COR-L47 (cell line): ENCODE measurements at regions not wholly inside any gene's neighbourhood (a gene's known extent, or its start where the extent isn't known, plus 50 kb on each side); places are given as distances from the start of the nearest gene placed in this dataset.
"Not testable (repeated sequence)": the region's sequence is repeated elsewhere in the genome, so short reads cannot be mapped to it uniquely, and the experiment has no call there.

Source experiments
- DNase-seq: peaks from one replicate; lab custom pipeline; 2025; lab: John Stamatoyannopoulos, UW

DNA sequence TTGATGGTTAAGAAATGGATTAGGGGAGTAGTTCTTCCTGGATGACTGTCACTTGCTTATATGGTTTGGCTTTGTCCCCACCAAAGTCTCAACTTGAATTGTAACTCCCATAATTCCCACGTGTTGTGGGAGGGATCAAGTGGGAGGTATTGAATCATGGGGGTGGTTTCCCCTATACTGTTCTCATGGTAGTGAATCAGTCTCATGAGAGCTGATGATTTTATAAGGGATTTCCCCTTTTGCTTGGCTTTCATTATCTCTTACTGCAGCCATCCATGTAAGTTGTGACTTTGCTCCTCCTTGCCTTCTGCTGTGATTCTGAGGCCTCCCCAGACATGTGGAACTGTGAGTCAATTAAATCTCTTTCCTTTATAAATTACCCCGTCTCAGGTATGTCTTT is 1621.1 kb downstream of the MRPL39 start:
- no peak for DNase-seq

DNA sequence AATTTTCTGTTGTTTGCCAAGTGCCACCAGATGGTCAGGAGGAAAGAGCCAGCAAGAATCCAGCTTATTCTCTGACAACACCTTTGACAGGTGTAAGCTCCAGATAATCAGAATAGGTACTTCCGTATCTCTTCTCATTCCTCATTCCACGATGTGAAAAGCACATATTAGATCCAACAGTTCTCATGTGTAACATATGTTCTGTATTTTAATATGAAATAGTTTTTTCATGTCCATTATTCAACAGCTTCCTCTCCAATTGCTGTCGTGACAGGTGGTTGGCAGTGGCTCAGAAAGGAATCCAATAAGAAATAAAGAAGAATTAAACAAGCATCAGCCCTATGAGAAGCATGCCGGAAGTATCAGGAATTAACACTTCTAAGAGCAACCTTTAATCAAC is 1624.7 kb downstream of the MRPL39 start:
- DNase-seq = no peak

DNA sequence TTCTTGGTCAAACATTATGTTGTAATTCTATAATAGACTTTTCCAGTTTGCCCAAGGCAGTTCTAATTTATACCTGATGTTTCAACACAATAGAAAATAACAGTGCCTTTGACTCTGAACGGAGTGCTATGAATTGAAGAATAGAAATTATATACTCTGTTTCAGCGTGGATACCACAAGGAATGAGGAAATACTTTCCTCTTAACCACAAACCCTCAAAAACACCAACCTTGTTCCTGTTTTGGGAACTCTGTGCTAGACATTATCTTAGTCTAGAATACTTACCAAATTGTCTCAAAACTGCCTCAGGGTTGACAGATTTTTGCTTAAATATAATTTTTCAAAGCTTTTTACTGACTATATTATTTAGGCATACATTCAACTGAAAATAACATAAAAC is 1629.3 kb downstream of the MRPL39 start:
- no peak for DNase-seq

DNA sequence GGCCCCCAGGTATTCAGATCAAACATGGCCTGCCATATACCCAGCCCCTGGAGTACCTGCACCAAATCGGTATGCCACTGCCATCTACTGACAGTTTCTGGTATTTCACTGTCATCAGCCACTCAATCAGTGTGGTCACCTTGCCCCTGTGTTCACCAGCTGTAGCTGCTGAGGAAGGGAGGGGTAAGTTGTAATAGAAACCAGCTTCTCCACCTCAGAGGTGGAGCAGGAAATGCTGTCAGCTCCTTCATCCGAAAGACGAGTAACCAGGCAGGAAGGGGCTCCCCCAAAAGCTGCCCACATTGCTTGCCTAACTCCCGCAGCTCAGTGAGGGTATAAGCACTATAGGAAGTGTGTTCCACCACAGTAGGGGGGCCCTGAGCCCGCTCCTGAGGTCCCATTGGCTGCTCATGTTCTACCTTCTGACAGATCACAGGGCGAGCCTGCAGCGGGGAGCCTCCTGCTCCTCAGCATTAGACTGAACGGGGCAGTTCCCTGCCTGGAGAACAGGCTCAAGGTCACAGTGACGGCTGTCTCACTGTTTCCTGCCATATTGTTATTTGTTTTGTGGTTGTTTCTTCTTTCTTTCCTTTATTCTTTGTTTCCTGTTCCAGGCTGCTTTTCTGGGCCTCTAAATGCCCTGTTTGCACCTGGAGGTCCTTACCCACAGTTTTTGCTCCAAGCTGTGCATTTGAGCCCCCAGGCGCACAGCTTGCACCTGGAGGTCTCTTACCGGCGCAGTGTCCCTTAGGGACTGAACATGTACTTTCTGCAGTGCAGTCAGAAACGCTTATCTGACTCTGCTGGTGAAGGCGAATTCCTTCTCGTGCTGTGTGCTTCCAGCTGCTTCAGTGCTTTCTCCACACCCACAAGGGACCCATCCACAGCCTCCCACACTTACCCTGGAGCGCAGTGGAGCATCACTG is 1638.3 kb downstream of the MRPL39 start:
- DNase-seq = peak; percentile 84

DNA sequence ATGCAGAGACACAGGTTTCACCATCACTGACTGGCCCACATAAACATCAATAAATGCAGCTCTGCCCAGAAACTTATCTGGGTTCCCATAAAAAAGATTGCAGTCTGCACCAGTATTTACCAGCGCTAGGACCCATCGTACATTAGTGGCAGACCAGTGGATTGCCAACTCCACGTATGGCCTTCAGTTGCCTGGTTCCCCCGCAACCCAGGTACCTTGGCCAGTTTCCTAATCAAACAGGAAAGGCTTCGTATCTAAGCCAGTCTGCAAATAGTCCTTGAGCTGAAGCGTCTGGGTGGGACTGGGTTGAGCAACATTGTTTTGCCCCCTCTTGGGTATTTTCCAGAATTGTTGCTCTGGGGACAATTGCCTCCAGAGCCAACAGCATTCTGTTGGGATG is 1639.3 kb downstream of the MRPL39 start:
- DNase-seq = peak; percentile 47

DNA sequence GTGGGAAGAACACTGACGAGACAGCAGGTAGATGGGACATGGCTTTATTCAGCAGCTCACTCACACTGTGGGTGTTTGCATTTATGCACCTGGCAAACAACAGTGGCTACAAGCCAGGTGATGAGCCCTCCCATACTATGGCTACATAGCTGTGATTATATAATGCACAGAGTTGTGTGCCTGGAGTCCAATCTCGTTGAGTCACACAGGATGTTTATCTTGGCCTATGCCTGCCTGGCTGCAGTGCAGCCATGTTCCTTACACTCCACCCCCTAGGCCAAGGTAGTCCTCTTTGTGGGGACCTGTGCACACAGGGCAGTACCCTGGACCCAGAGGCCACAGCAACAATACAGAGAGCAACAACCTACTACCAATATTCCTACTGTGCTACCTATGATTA is 1643.8 kb downstream of the MRPL39 start:
- peak; percentile 65 for DNase-seq

DNA sequence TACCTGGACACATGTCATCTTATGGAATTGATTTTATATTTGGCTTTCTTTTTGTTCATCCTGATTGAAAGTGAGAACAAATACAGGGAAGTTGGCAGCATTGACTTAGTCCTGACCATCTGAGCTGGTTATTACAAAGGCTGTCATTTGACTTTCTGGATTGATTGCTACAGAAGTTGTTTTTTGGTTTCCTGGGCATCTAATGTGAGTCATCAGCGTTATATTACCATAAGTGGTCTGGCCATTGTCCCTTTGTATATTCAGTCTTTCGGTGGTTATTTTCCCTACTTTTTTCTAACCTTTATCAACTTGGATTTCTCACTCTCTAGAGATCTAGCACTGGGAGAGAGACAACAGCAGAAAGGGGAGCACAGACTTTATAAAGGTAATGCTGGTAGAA is 1646.5 kb downstream of the MRPL39 start:
- peak; percentile 65 for DNase-seq

DNA sequence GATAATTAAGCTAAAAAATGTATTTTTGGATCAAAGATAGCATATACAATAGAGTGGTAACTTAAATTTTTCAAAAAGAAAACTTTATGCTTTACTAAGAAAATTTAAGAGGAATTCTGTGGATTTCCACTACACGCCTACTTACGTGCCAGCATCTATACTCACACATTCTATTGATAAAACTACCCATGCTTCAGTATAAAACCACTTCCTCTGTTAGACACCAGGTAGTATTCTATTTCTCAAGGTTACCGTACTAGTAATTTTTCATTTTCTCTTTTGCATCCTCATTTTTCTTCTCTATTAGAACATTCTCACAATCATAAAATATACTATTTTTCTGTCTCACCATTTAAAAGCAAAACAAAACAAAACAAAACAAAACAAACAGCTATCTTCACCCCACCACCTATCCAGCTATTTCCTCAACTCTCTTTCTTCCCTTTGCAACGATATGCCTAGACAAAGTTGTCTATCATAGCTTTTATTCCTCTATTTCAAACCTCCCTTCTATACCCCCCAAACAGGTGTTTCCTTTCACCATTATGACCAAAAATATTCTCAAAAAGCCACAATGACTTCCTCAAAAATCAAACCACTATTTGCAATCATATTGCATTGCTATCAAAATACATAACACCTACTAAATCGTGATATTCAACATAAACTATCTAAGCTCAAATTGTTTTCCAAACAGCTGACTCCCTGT is 1652.0 kb downstream of the MRPL39 start:
- DNase-seq = no peak

DNA sequence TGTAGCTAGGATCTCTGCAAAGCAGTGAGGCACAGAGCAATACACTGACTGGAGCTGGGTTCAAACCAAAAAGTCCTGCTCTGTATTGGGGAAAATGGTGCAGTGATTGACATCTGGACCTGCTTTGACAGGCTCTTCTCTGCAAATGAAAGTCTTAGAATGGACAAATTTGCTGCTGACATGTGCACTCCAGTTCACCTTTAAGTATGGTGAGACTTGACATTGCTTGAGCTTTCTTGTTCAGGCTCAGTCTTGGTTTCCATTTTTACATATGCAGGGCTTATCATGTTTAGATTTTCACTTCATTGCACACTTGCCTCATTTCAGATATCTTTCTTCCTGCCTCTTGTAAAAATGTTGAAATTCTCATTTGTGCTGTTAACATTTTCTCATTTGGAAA is 1655.0 kb downstream of the MRPL39 start:
- no peak for DNase-seq

DNA sequence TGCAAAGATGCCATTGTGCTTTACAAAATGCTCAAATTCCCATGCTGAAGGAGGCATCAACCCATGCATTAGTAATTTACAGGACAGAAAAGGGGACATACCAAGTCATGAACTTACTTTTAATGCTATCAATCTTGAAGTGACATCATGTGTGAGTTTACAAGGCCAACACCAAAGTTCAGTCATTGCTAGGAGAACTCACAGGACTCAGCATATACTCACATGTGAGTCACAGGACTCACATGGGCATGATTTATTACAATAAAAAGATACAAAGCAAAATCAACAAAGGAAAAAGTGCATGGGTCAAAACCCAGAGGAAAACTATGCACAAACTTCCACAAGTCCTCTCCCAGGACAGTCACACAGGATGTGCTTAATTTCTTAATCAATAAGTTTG is 1656.0 kb downstream of the MRPL39 start:
- no peak for DNase-seq

DNA sequence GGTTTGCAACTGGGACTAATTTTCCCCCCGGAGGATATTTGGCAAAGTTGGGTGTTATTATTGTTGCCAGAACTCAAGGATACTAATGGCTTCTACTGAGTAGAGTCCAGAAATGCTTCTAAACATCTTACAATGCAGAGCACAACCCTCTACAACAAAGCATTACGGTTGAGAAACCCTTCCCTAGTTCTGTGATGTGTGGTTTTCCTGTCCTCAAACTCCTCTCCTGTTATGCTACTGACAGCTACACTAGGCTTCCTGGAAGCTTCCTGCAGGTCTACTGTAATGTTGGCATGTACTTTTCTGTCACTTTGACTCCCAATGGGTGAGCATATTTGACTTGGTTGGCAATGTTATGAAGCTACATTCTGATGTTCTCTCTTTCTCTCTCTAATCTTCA is 1656.9 kb downstream of the MRPL39 start:
- no peak for DNase-seq

DNA sequence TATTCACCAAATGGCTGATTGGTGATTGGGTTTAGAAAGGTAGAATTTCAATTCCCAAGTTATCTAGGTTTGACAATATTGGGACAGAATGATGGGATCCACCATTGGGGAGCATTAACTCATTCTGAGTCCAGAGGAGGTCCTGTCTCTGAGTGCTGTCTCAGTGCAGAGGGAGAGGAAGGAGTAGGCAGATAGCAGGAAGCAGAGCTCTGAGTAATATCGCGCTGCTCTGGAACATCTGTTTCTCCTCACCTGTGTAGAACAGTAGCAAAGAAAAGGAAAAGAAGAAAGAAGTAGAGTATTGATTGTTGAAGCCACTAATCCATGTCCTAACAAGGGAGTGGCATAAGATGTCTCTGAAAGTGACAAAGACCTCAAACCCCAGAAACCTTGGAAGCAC is 1657.8 kb downstream of the MRPL39 start:
- no peak for DNase-seq

DNA sequence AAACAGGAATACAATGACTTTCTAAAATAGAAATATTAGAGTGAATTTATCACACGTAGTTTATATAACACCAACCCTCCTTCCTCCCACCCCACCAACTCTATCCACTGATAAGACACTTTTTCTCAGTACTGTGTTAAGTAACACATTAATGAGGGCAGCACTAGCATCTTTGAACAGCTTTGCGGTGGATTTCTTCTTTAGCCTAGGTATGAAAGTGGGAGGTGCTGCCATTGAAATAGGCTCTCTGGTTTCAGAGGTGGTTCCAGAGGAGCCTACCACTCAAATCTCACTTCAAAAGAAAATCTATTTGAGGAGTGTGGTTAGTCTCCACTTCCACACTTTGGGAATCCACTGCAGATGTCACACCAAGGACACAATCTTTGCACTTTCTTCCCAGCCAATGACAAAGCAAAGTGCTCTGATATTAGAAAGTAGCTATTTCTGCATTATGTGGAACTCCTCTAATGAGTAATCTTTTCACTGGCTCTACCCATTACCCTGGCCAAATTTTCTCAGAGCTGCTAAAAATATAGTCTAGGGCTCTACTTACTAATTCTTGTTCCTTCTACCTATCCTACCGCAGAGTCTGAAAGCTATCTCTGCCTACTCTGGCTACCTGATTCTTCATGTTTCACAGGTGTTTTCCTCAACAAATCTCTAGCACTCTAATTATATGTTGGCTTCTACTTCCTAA is 1667.8 kb downstream of the MRPL39 start:
- no peak for DNase-seq

DNA sequence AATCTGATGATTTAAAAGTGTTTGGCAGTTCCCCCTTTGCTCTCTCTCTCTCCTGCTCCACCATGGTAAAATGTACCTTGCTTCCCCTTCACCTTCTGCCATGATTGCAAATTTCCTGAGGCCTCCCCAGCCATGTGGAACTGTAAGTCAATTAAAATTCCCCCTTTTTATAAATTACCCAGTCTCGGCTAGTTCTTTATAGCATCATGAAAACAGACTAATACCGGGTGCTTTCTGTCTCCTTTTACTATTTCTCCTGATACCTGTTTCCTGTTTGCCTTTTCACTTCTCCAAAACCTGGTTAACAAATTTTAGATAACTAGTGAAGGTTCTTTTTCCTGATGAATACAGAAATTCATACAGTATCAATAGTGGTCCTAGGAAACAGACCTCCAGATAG is 1670.3 kb downstream of the MRPL39 start:
- no peak for DNase-seq

DNA sequence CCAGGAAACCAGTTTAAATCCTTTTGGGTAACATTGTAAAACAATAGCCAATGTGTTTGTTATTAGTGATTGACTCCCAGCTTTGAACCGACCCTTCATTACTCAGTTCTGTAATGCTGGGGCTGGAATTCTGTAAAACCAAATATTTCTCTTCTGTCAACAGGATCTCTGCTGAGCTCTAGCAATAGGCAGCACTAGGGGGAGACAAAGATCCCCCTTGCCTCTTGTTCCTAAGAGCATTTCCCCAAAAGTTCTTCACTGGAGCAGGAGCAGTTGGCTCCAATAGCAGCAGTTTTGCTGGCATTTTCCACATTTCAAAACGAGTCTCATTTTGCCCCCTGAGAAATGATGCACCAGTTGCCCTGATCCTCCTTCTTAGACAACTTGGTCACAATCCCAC is 1671.1 kb downstream of the MRPL39 start:
- DNase-seq = peak; percentile 2

DNA sequence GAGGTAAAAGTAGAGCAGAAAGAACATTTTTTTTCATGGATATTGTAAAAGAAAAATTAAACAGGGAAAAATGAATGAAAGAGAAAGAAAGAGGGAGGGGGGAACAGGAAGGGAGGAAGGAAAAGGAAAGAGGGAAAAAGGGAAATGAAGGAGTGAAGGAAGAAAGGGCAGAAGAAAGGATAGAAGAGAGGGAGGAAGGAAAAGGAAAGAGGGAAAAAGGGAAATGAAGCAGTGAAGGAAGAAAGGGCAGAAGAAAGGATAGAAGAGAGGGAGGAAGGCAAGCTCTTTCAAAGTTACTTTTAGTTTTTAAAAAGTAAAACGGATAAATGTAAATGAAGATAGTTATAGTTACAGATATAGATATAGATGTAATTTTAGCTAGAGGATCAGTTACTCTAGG is 1676.7 kb downstream of the MRPL39 start:
- DNase-seq = no peak

DNA sequence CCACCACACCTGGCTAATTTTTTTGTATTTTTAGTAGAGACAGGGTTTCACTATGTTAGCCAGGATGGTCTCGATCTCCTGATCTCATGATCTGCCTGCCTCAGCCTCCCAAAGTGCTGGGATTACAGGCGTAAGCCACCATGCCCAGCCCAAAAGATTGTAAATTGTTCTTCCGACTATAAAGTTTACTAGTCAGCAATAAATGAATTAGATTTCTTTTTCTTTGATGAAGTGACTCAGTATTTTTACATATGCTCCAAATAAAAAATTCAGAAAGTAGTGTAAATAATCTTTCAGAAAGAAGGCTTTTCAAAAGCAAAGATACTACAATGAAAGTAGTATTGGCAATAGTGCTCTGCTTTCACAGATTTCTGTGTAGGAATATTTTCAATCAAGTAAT is 1680.9 kb downstream of the MRPL39 start:
- DNase-seq = not testable (repeated sequence)

DNA sequence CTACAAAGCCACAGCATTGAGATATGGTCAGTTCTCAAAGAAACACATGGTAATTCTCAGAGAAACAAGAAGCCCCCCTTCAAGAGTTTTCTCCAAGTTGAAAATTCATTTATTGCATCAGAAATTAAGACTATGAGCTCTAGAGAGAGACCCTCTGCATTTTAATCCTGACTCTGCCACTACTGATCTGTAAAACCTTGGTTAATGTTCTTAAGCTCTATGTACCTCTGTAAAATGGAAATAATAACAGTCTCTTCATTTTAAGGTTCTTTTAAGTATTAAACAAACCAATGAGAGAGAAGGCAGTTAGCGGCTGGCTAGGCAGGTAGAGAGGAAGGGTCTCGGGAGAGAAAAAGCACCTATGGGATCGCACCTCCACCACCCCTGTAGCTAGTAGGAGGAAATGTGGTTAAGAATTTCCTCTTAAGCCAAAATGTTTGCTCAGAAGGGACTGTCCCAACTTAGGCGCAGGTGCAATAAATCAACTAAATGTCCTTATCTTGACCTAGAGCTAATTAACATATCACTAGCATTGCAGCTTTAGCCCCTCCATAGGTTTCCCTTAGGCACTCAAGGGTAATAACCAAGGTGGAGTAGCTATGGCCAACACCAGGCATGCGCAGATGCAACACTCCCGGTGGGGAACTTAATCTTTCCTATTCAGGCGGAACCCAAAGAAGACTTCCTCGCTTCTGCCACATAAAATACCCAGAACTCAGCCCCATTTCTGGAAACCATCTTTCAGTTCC is 1685.4 kb downstream of the MRPL39 start:
- no peak for DNase-seq

DNA sequence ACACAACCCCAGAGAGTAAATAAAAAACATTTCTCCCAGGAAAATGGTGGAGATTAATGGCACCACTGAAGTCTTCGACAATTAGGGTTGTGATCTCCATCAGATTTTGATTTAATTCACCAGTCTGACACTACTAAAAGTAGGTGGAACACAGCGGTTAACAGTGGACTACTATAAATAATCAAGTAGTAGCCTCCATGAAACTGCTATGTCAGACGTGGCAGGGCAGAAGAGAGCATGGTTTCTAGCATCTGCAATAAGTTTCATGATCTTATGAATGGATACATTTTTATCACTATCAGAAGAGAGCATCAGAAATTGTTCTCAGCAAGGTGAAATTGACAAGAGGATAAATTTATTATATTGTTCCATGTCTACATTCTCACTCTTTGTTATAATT is 1706.6 kb downstream of the MRPL39 start:
- DNase-seq = no peak

DNA sequence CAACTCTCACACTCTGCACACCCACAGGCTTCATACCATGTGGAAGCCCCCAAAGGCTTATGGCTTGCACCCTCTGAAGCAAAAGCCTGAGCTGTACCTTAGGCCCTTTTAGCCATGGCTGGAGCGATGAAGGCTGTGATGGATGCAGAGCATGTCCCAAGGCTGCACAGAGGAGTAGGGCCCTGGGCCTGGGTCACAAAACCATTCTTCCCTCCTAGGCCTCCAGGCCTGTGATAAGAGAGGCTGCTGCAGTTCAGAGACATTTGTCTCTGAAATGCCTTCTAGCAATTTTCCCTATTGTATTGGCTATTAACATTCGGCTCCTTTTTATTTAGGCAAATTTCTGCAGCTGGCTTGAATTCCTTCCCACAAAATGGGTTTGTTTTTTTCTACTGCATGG is 1707.7 kb downstream of the MRPL39 start:
- DNase-seq = no peak

DNA sequence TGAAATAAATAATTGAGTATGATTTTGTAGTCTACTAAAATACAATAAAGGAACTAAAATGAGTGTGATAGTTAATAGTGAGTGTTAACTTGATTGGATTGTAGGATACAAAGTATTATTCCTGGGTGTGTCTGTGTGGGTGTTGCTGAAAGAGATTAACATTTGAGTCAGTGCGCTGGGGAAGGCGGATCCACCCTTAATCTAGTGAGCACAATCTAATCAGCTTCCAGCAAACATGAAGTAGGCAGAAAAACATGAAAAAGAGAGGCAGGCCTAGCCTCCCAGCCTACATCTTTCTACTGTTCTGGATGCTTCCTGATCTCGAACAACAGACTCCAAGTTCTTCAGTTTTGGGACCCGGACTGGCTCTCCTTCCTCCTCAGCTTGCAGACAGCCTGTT is 1716.6 kb downstream of the MRPL39 start:
- DNase-seq = no peak

DNA sequence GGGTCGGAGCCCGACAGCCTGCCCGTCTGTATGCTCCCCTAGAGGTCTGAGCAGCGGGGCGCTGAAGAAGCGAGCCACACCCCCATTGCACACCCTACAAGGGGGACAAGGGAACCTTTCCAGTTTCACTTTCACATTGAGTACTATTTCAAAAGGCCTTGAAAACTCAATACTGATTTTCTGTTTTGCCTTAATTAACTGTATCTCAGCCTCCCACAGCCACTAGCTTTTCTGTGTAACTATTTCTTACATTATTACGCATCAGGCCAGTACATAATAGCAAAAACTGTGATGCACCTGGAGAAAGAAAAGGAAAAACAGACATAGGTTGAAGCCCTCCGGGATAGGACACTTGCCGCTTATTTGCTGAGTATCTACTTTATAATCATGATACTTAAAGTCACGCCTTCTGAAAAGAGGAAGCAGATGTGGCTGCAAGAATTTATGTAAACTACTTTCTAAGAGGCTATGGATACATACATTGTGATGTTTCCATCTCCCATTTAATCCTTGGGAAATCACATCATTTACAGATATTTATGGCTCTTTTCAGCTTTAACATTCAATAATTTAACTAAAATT is 1719.5 kb downstream of the MRPL39 start:
- DNase-seq = peak; percentile 4
